H9 (cell line): ENCODE measurements at regions not wholly inside any gene's neighbourhood (a gene's known extent, or its start where the extent isn't known, plus 50 kb on each side); places are given as distances from the start of the nearest gene placed in this dataset.

Experiments
- DNase-seq: peaks from one replicate; pipeline ENCODE4 v3.0.0-alpha.2; 2017
- H2AFZ ChIP-seq: one replicate; pipeline ENCODE4 v1.6.1; 2013; ENCODE audit warnings: mild to moderate bottlenecking, low read length, control low read depth, moderate library complexity
- H2AK5ac ChIP-seq: 2 replicates; pipeline ENCODE4 v1.6.1; 2013; ENCODE audit warnings: low read length, control low read depth, mixed read lengths; ENCODE audit not compliant: insufficient read length
- H2BK120ac ChIP-seq: one replicate; pipeline ENCODE4 v1.6.1; 2013; ENCODE audit warnings: low read depth, mild to moderate bottlenecking, low read length, control low read depth, inconsistent platforms; ENCODE audit not compliant: poor library complexity, severe bottlenecking
- H2BK12ac ChIP-seq: 2 replicates; pipeline ENCODE4 v1.6.1; 2013; ENCODE audit warnings: low read length, control low read depth, mixed read lengths, low read depth; ENCODE audit not compliant: insufficient read length
- H2BK15ac ChIP-seq: 2 replicates; pipeline ENCODE4 v1.6.1; 2013; ENCODE audit warnings: low read depth, low read length, control low read depth
- H2BK20ac ChIP-seq: one replicate; pipeline ENCODE4 v1.6.1; 2013; ENCODE audit warnings: low read depth, mild to moderate bottlenecking, low read length, control low read depth, inconsistent platforms; ENCODE audit not compliant: poor library complexity, severe bottlenecking
- H2BK5ac ChIP-seq: 2 replicates; pipeline ENCODE4 v1.6.1; 2013; ENCODE audit warnings: low read length, control low read depth, mixed read lengths; ENCODE audit not compliant: insufficient read length
- H3K14ac ChIP-seq: 2 replicates; pipeline ENCODE4 v1.6.1; 2013; ENCODE audit warnings: low read length, control low read depth; ENCODE audit not compliant: insufficient read depth
- H3K18ac ChIP-seq: 2 replicates; pipeline ENCODE4 v1.6.1; 2013; ENCODE audit warnings: low read depth, mild to moderate bottlenecking, mixed read lengths, low read length, control low read depth; ENCODE audit not compliant: insufficient read length
- H3K23ac ChIP-seq: 2 replicates; pipeline ENCODE4 v1.6.1; 2013; ENCODE audit warnings: low read length, control low read depth, mixed read lengths, low read depth; ENCODE audit not compliant: insufficient read length
- H3K23me2 ChIP-seq: 2 replicates; pipeline ENCODE4 v1.6.1; 2013; ENCODE audit warnings: low read depth, mild to moderate bottlenecking, mixed read lengths, low read length, control low read depth; ENCODE audit not compliant: insufficient read length, poor library complexity, severe bottlenecking
- H3K27ac ChIP-seq: 2 replicates; pipeline ENCODE4 v1.5.1; 2013; ENCODE audit warnings: low read length, control low read depth, mixed read lengths, low read depth; ENCODE audit not compliant: insufficient read length
- H3K27me3 ChIP-seq: 2 replicates; pipeline ENCODE4 v1.6.1; 2013; ENCODE audit warnings: low read length, control low read depth, inconsistent platforms; ENCODE audit not compliant: insufficient read depth
- H3K4ac ChIP-seq: 2 replicates; pipeline ENCODE4 v1.6.1; 2013; ENCODE audit warnings: low read depth, mild to moderate bottlenecking, control low read depth, inconsistent platforms, low read length, moderate library complexity
- H3K4me1 ChIP-seq: 2 replicates; pipeline ENCODE4 v1.6.1; 2013; ENCODE audit warnings: low read length, control low read depth, inconsistent platforms; ENCODE audit not compliant: insufficient read depth
- H3K4me2 ChIP-seq: 2 replicates; pipeline ENCODE4 v1.6.1; 2013; ENCODE audit warnings: low read length, control low read depth, mixed read lengths; ENCODE audit not compliant: insufficient read length, insufficient read depth
- H3K56ac ChIP-seq: 2 replicates; pipeline ENCODE4 v1.6.1; 2013; ENCODE audit warnings: low read depth, mild to moderate bottlenecking, mixed read lengths, low read length, control low read depth; ENCODE audit not compliant: insufficient read length
- H3K79me1 ChIP-seq: 2 replicates; pipeline ENCODE4 v1.6.1; 2013; ENCODE audit warnings: low read depth, mild to moderate bottlenecking, moderate library complexity, low read length, control low read depth, inconsistent platforms; ENCODE audit not compliant: insufficient read depth, poor library complexity, severe bottlenecking
- H3K79me2 ChIP-seq: 2 replicates; pipeline ENCODE4 v1.6.1; 2013; ENCODE audit warnings: low read length, control low read depth, inconsistent platforms; ENCODE audit not compliant: insufficient read depth
- H3K9ac ChIP-seq: 2 replicates; pipeline ENCODE4 v1.6.1; 2013; ENCODE audit warnings: low read length, control low read depth, mixed read lengths; ENCODE audit not compliant: insufficient read length; ENCODE audit errors: extremely low read depth
- H3K9me3 ChIP-seq: one replicate; pipeline ENCODE4 v1.6.1; 2013; ENCODE audit warnings: low read depth, low read length, inconsistent platforms; ENCODE audit not compliant: control insufficient read depth
- H3T11ph ChIP-seq: one replicate; pipeline ENCODE4 v1.6.1; 2013; ENCODE audit warnings: mild to moderate bottlenecking, low read length, control low read depth, inconsistent platforms
- H4K20me1 ChIP-seq: one replicate; pipeline ENCODE4 v1.6.1; 2013; ENCODE audit not compliant: control insufficient read depth, insufficient read length, insufficient read depth
- H4K5ac ChIP-seq: 2 replicates; pipeline ENCODE4 v1.6.1; 2013; ENCODE audit warnings: low read depth, mild to moderate bottlenecking, mixed read lengths, low read length, control low read depth; ENCODE audit not compliant: insufficient read length
- H4K8ac ChIP-seq: replicated peaks from 2 replicates; pipeline ENCODE4 v1.6.1; 2013; ENCODE audit warnings: low read length, control low read depth, mixed read lengths, low read depth; ENCODE audit not compliant: insufficient read length
- H4K91ac ChIP-seq: 2 replicates; pipeline ENCODE4 v1.6.1; 2013; ENCODE audit warnings: low read depth, mild to moderate bottlenecking, moderate library complexity, mixed read lengths, low read length, control low read depth; ENCODE audit not compliant: insufficient read length
- H3K27ac Mint-ChIP-seq, 3 experiments: 2 replicates in 2 of 3; 3 replicates in 1 of 3; pipeline ENCODE4 v1.8.0; 2020 to 2021; ENCODE audit warnings: mixed read lengths in 3 of 3, mild to moderate bottlenecking in 1 of 3, moderate library complexity in 1 of 3
- H3K27me3 Mint-ChIP-seq: 2 replicates; pipeline ENCODE4 v1.8.0; 2021; ENCODE audit warnings: low read depth, mild to moderate bottlenecking, moderate library complexity, mixed read lengths
- H3K36me3 Mint-ChIP-seq, 3 experiments: 2 replicates in 2 of 3; 3 replicates in 1 of 3; pipeline ENCODE4 v1.8.0; 2020 to 2021; ENCODE audit warnings: low read depth in 3 of 3, mixed read lengths in 3 of 3; ENCODE audit not compliant: insufficient read depth in 1 of 3
- H3K4me1 Mint-ChIP-seq, 2 experiments: 2 replicates each; pipeline ENCODE4 v1.8.0; 2020; ENCODE audit warnings: mixed read lengths in 2 of 2
- H3K4me3 Mint-ChIP-seq, 2 experiments: 2 replicates in 1 of 2; 3 replicates in 1 of 2; pipeline ENCODE4 v1.8.0; 2020 to 2021; ENCODE audit warnings: mild to moderate bottlenecking in 2 of 2, mixed read lengths in 2 of 2, moderate library complexity in 1 of 2
- H3K9me3 Mint-ChIP-seq, 2 experiments: 2 replicates in 1 of 2; 3 replicates in 1 of 2; pipeline ENCODE4 v1.8.0; 2020; ENCODE audit warnings: mild to moderate bottlenecking in 2 of 2, mixed read lengths in 2 of 2, moderate library complexity in 1 of 2
- CTCF ChIP-seq: fragments of 200-600 bp; sonication (generic); conservative IDR thresholded peaks from 3 replicates; pipeline ENCODE4 v1.8.0; 2021; ENCODE audit warnings: antibody characterized with exemption, mild to moderate bottlenecking
- WGBS: extraction: QIAGEN DNeasy Blood & Tissue Kit; methylation state at CpG from one replicate; pipeline ENCODE4 v1.1.7; 2013; ENCODE audit warnings: missing lambda C conversion rate, low lambda C conversion rate, mixed read lengths; ENCODE audit not compliant: insufficient read length; ENCODE audit errors: extremely low coverage; 5-methylcytosine and 5-hydroxymethylcytosine counted together

DNA sequence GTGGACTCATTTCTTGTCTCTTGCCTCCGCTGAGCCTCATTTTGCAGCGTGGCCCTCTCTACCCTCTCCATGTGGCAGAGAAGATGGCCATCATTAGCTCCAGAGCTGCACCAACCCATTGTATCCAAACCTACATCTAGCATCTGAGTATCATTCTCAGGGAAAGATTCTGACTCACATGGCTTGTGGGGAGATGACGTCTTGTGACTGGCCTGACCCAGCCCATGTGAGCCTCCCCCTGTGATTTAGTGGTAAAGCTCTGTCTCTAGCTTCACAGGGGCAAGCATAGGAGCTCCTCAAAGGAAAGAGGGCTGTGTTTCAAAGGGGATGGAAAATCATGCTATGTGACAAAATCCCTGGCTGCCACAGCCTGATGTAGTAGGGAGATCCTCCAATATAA lies 87.4 kb upstream of the RBMS1 start:
- no peak overlapping the region for H2BK20ac ChIP-seq
- no peak overlapping the region for H2BK15ac ChIP-seq
- H4K91ac ChIP-seq = no peak overlapping the region
- Mint-ChIP-seq H3K36me3 (peaks cover 0 to 5% (median 0%) of the 10 kb centered on the region in 3 experiments; a peak in 1 of 7 replicates), H3K27ac (no peak overlapping the region), H3K4me1 (peaks cover 39 to 47% of the 10 kb centered on the region in 2 experiments), H3K9me3 (no peaks in the 10 kb centered on the region; a peak in 1 of 5 replicates), H3K27me3 (no peaks in the 10 kb centered on the region; the same call in none of the 2 replicates), H3K4me3 (no peak overlapping the region)
- H2BK120ac ChIP-seq = no peak overlapping the region
- H3K14ac ChIP-seq = no peak overlapping the region
- peaks cover 2% of the 10 kb centered on the region; the same call in 1 of the 2 replicates for H3K4me1 ChIP-seq
- no peaks in the 10 kb centered on the region for H3K79me2 ChIP-seq
- no CpG with 5 or more reads among the region's 3 CpGs for WGBS
- no peak overlapping the region for H3K23ac ChIP-seq
- H3K9ac ChIP-seq = no peak overlapping the region
- H3T11ph ChIP-seq = no peak overlapping the region
- H3K56ac ChIP-seq = no peak overlapping the region
- H2AK5ac ChIP-seq = no peak overlapping the region
- H4K8ac ChIP-seq = no peak overlapping the region
- H3K79me1 ChIP-seq = no peaks in the 10 kb centered on the region
- H3K18ac ChIP-seq = no peak overlapping the region
- H3K4ac ChIP-seq = no peak overlapping the region
- no peak overlapping the region for H3K27ac ChIP-seq
- DNase-seq = no peak
- H4K5ac ChIP-seq = no peak overlapping the region
- no peaks in the 10 kb centered on the region for H3K9me3 ChIP-seq
- H3K23me2 ChIP-seq = no peaks in the 10 kb centered on the region
- TF ChIP-seq CTCF = no peak
- peak overlapping the region; percentile 70 for H2AFZ ChIP-seq
- no peak overlapping the region for H2BK5ac ChIP-seq
- no peak overlapping the region for H3K4me2 ChIP-seq
- no peaks in the 10 kb centered on the region for H4K20me1 ChIP-seq
- H3K27me3 ChIP-seq = no peaks in the 10 kb centered on the region
- H2BK12ac ChIP-seq = no peak overlapping the region
